ENCODE measurements at regions not wholly inside any gene's neighbourhood (a gene's known extent, or its start where the extent isn't known, plus 50 kb on each side); places are given as distances from the start of the nearest gene placed in this dataset.

DNA sequence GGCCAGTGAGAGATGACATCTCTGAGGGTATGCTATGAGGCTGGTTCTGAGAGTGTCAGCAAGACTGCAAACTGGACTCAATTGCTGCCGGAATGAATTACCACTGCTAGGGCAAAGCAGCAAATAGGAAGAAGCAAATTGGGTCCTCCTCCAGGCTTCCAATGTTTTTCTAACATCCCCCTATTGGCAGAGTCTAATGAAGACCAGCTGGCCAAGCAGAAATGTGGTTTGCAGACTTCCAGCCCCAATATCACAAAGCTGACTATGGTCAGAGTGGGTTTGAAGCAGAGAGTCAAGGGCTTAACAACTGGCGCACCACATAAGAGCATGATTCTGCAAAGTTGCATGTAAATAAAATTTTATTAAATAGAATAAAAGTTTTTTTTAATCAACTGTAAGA, 225.4 kb upstream of the GLRA2 start:
- TF ChIP-seq FOXM1 (IDR thresholded peaks at IDR 0.05; ENCODE audit: low read depth), result no peak
- no peak for TF ChIP-seq NRF1 (IDR thresholded peaks at IDR 0.05; ENCODE audit: low read depth, low read length)
- TF ChIP-seq, protein P1, sequence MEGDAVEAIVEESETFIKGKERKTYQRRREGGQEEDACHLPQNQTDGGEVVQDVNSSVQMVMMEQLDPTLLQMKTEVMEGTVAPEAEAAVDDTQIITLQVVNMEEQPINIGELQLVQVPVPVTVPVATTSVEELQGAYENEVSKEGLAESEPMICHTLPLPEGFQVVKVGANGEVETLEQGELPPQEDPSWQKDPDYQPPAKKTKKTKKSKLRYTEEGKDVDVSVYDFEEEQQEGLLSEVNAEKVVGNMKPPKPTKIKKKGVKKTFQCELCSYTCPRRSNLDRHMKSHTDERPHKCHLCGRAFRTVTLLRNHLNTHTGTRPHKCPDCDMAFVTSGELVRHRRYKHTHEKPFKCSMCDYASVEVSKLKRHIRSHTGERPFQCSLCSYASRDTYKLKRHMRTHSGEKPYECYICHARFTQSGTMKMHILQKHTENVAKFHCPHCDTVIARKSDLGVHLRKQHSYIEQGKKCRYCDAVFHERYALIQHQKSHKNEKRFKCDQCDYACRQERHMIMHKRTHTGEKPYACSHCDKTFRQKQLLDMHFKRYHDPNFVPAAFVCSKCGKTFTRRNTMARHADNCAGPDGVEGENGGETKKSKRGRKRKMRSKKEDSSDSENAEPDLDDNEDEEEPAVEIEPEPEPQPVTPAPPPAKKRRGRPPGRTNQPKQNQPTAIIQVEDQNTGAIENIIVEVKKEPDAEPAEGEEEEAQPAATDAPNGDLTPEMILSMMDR (IDR thresholded peaks at IDR 0.05), result no peak
- TF ChIP-seq, protein P2, sequence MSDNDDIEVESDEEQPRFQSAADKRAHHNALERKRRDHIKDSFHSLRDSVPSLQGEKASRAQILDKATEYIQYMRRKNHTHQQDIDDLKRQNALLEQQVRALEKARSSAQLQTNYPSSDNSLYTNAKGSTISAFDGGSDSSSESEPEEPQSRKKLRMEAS (IDR thresholded peaks at IDR 0.05; ENCODE audit: low read depth), result no peak
- no peak for TF ChIP-seq ELF1 (IDR thresholded peaks at IDR 0.05)
- TF ChIP-seq GABPA (IDR thresholded peaks at IDR 0.05; ENCODE audit: low read depth), result no peak
- no peak for TF ChIP-seq SMC3 (IDR thresholded peaks at IDR 0.05; ENCODE audit: low read depth, low read length)
- TF ChIP-seq EP300 (IDR thresholded peaks at IDR 0.05; ENCODE audit: borderline replicate concordance in 1 of 2, low read depth in 1 of 2, low read length in 1 of 2), result no peak
- no peak for TF ChIP-seq SIN3A (IDR thresholded peaks at IDR 0.05; ENCODE audit: borderline replicate concordance, low read depth, low read length)
- no peak for TF ChIP-seq TAF1 (IDR thresholded peaks at IDR 0.05; ENCODE audit: borderline replicate concordance, low read depth, low read length)
- no peak for TF ChIP-seq EZH2phosphoT487 (IDR thresholded peaks at IDR 0.05; ENCODE audit: borderline replicate concordance, low read depth)

Measured in SK-N-SH (cell line).